Fibroblast of peridontal ligament (primary cell): ENCODE measurements at regions not wholly inside any gene's neighbourhood (a gene's known extent, or its start where the extent isn't known, plus 50 kb on each side); places are given as distances from the start of the nearest gene placed in this dataset.
"Not testable (repeated sequence)": the region's sequence is repeated elsewhere in the genome, so short reads cannot be mapped to it uniquely, and the experiment has no call there.

Experiments used
- DNase-seq: peaks from one replicate; pipeline ENCODE4 v3.0.0-alpha.2; 2010; ENCODE audit errors: extremely low read depth

DNA sequence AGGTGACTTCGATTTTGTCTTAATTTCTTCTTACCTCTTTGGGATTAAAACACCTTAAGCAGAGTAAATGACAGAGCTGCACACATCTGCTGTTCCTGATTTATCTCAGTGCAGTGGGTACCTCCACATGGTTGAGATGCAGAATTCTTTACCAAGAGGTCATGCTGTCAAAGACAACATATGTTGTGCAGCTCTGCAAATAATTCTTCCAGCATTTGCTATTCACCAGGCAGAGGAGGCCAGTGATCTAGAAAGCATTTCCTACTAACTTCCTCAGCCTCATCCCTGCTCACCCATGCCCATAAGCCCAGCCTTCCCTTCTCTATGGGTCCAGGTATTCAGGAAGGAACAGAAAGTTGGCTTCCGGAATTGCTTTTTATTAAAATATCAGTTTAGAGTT, 109.3 kb downstream of the THBS2 start:
- DNase-seq: no peak

- DNase-seq: no peak
Observed at GRCh38 chr6:169142538-169142844, 111.2 kb downstream of the THBS2 start.

GRCh38 chr6:169141671-169142537, 111.7 kb downstream of the THBS2 start:
- peak; percentile 27 for DNase-seq

- DNase-seq: no peak
Observed at GRCh38 chr6:169140986-169141495, 112.6 kb downstream of the THBS2 start.

- DNase-seq: no peak
Observed at GRCh38 chr6:169139179-169139971, 114.3 kb downstream of the THBS2 start.

GRCh38 chr6:169132352-169132940, 121.2 kb downstream of the THBS2 start:
- no peak for DNase-seq

- peak; percentile 38 for DNase-seq
Observed at GRCh38 chr6:169131390-169131789, 122.3 kb downstream of the THBS2 start.

GRCh38 chr6:169130113-169130512, 123.5 kb downstream of the THBS2 start:
- no peak for DNase-seq

DNA sequence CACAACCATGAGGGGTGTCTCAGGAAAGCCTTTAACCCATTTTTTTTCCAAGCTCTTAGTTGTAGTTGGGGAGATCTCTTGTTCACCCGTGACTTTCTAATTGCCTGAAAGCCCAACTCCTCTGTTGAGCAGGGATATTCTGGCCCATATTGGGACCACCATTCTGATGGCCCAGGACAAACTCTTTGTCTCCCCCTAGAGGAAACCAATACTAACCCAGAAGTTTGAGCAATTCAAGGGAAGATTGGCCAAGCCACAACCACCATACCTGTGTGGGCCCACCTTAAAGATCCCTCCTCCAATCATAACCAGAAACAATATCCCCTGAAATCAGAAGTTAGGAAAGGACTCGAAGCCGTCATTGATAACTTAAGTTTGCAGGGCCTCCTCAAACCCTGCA, 132.6 kb downstream of the THBS2 start:
- no peak for DNase-seq

GRCh38 chr6:169119669-169120068, 134.0 kb downstream of the THBS2 start:
- DNase-seq: no peak

GRCh38 chr6:169118346-169118830, 135.3 kb downstream of the THBS2 start:
- no peak for DNase-seq

GRCh38 chr6:169117663-169118062, 136.0 kb downstream of the THBS2 start:
- no peak for DNase-seq

GRCh38 chr6:169115632-169116031, 138.0 kb downstream of the THBS2 start:
- no peak for DNase-seq

- DNase-seq: not testable (repeated sequence)
Observed at GRCh38 chr6:169114632-169115031, 139.0 kb downstream of the THBS2 start.

- DNase-seq: no peak
Observed at GRCh38 chr6:169112483-169113320, 140.9 kb downstream of the THBS2 start.

DNA sequence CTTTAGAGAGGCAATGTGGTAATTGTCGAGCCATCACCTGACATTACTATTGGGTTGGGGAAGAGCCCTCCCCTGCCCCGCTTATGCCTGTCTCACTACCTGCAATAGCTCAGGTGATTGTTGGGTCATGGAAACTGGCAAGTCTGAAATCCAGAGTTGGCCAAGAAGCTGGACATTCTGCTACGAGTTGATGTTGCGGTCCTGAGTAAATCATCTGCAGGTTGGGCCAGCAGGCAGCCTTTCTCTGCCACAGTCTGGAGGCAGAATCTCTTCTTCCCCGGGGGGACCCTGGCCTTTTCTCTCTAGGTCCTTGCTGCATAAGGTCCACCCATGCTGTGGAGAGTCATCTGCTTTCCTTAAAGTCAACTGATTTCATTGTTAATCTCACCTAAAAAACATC, 142.4 kb downstream of the THBS2 start:
- no peak for DNase-seq

DNA sequence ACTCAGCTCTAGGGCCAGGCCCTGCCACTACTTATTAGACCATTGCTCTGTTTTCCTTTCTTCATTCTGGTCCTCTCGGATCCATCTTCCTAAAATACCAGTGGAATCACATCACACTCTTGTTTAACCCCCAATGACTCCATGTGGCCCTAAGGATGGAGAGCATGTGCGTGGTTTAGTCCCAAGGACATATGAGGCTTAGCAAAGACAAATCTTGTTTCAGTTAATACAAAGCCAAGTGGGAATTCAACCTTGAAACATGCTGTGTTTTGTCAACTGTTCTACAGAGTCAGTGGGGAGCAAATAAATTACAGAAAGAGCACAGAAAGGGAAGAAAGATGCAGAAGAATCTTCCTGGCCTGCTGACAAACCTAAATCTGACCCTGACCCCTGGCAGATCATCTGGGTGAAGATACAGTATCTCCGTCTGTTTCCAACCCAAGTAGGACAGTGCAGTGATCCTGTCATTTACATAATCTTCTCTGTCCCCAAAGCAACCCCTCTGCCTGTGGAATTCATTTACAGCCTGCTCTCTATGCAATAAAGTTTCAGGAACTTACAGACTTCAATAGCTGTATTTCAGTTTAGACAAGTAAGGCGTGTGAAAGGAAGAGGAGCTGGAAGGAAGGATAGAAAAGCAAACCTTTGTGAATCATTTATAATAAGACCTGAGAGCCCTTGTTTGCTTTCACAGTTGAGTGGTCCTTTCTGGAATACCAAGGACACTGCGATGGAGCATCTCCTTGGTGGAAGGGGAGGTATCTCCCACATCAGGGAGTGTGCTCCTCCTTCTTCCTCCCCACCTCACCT, 144.0 kb downstream of the THBS2 start:
- DNase-seq: no peak

GRCh38 chr6:169108753-169109152, 144.9 kb downstream of the THBS2 start:
- no peak for DNase-seq

DNA sequence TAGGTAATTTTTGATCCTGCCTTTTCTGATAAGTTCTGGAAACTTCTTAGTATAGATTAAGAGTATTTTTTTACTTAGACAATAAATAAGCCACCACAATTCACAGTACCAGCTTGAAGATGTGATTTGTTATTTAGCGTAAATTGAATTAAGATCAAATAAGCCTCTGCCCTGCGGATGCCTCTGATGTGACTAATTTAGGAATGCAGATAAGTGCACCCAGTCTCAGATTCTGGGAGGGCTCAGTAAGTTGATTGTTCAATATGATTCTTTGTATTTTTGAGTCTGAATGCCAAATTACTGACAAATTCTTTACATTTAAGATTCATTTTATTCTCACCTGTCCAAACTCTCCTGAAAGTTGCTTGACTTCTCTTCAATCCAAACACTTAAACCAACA, 147.5 kb downstream of the THBS2 start:
- DNase-seq: no peak

GRCh38 chr6:169101981-169102380, 151.7 kb downstream of the THBS2 start:
- peak; percentile 56 for DNase-seq
